KMS-11 (cell line): ENCODE measurements at regions not wholly inside any gene's neighbourhood (a gene's known extent, or its start where the extent isn't known, plus 50 kb on each side); places are given as distances from the start of the nearest gene placed in this dataset.

Source experiments
- H2AFZ ChIP-seq: fragments of 200-600 bp; sonication (generic); 2 replicates; pipeline ENCODE4 v1.6.1; 2016; ENCODE audit warnings: antibody characterized with exemption, mixed run types, low read depth
- H3K27ac ChIP-seq: fragments of 200-600 bp; sonication (generic); 2 replicates; pipeline ENCODE4 v1.6.1; 2016; ENCODE audit warnings: mild to moderate bottlenecking, mixed run types
- H3K27me3 ChIP-seq: fragments of 200-600 bp; sonication (generic); 2 replicates; pipeline ENCODE4 v1.6.1; 2017; ENCODE audit warnings: mild to moderate bottlenecking, low read depth, mixed run types, moderate library complexity; ENCODE audit not compliant: insufficient read depth
- H3K36me3 ChIP-seq: fragments of 200-600 bp; sonication (generic); 2 replicates; pipeline ENCODE4 v1.6.1; 2017; ENCODE audit warnings: mild to moderate bottlenecking, mixed run types; ENCODE audit not compliant: insufficient read depth
- H3K4me1 ChIP-seq: fragments of 200-600 bp; sonication (generic); 2 replicates; pipeline ENCODE4 v1.6.1; 2016; ENCODE audit warnings: mild to moderate bottlenecking, low read depth, mixed run types; ENCODE audit not compliant: poor library complexity, severe bottlenecking
- H3K4me2 ChIP-seq: fragments of 200-600 bp; sonication (generic); 2 replicates; pipeline ENCODE4 v1.7.0; 2016; ENCODE audit warnings: mild to moderate bottlenecking, mixed run types
- H3K4me3 ChIP-seq: fragments of 200-600 bp; sonication (generic); IDR thresholded peaks from 2 replicates; pipeline ENCODE4 v1.6.1; 2017; ENCODE audit warnings: low read depth, low read length, mixed read lengths; ENCODE audit not compliant: insufficient read depth
- H3K79me2 ChIP-seq: fragments of 200-600 bp; sonication (generic); 2 replicates; pipeline ENCODE4 v1.6.1; 2016; ENCODE audit warnings: low read depth, mixed run types; ENCODE audit not compliant: insufficient read depth
- H3K9ac ChIP-seq: fragments of 200-600 bp; sonication (generic); 2 replicates; pipeline ENCODE4 v1.6.1; 2016; ENCODE audit warnings: mild to moderate bottlenecking, mixed run types
- H4K20me1 ChIP-seq: fragments of 200-600 bp; sonication (generic); 2 replicates; pipeline ENCODE4 v1.6.1; 2016; ENCODE audit warnings: mild to moderate bottlenecking, mixed run types; ENCODE audit not compliant: insufficient read depth
- CTCF ChIP-seq: fragments of 200-600 bp; sonication (generic); conservative IDR thresholded peaks from 2 replicates; pipeline ENCODE4 v1.6.1; 2017; ENCODE audit warnings: low read depth, mild to moderate bottlenecking, antibody characterized with exemption, low read length, moderate library complexity, mixed read lengths

GRCh38 chr6:93713974-93714373, 294.6 kb upstream of the EPHA7 start:
- H4K20me1 ChIP-seq: no peaks in the 10 kb centered on the region
- no peak overlapping the region for H2AFZ ChIP-seq
- no peak overlapping the region for H3K4me3 ChIP-seq
- no peak overlapping the region for H3K27ac ChIP-seq
- no peak overlapping the region for H3K9ac ChIP-seq
- no peak overlapping the region for H3K4me2 ChIP-seq
- TF ChIP-seq CTCF: no peak
- no peaks in the 10 kb centered on the region for H3K79me2 ChIP-seq
- no peaks in the 10 kb centered on the region for H3K27me3 ChIP-seq
- no peaks in the 10 kb centered on the region for H3K36me3 ChIP-seq
- no peaks in the 10 kb centered on the region for H3K4me1 ChIP-seq

GRCh38 chr6:93703431-93703830, 284.1 kb upstream of the EPHA7 start:
- no peak overlapping the region for H2AFZ ChIP-seq
- H3K27ac ChIP-seq: no peak overlapping the region
- H3K36me3 ChIP-seq: no peaks in the 10 kb centered on the region
- TF ChIP-seq CTCF: no peak
- no peak overlapping the region for H3K4me2 ChIP-seq
- no peaks in the 10 kb centered on the region for H4K20me1 ChIP-seq
- H3K27me3 ChIP-seq: no peaks in the 10 kb centered on the region
- H3K4me1 ChIP-seq: no peaks in the 10 kb centered on the region
- no peak overlapping the region for H3K9ac ChIP-seq
- H3K79me2 ChIP-seq: no peaks in the 10 kb centered on the region
- H3K4me3 ChIP-seq: no peak overlapping the region

DNA sequence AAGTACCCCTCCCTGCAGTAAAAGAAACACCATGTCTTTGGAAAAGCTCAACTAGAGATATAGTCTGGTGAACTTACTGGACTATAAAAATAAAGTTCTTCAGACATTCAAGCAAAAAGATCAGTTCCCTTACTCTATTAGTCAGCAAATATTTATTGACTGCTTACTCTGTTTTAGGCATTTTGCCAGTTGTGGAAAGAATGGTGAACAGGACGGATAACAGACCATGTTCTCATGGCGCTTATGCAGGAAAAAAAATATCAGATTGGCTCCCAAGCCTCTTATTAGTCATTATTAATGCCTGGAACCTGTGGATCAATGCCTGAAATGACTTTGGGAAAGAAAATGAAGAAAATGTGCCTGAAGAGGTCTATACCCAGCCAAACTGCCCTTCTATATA, 282.2 kb upstream of the EPHA7 start:
- H2AFZ ChIP-seq: no peak overlapping the region
- H3K27me3 ChIP-seq: no peaks in the 10 kb centered on the region
- H3K4me2 ChIP-seq: no peak overlapping the region
- no peaks in the 10 kb centered on the region for H4K20me1 ChIP-seq
- no peak overlapping the region for H3K27ac ChIP-seq
- H3K36me3 ChIP-seq: no peaks in the 10 kb centered on the region
- no peak for TF ChIP-seq CTCF
- no peaks in the 10 kb centered on the region for H3K4me1 ChIP-seq
- no peak overlapping the region for H3K9ac ChIP-seq
- no peak overlapping the region for H3K4me3 ChIP-seq
- no peaks in the 10 kb centered on the region for H3K79me2 ChIP-seq

- no peaks in the 10 kb centered on the region for H3K36me3 ChIP-seq
- no peaks in the 10 kb centered on the region for H3K27me3 ChIP-seq
- H3K4me3 ChIP-seq: no peak overlapping the region
- H4K20me1 ChIP-seq: no peaks in the 10 kb centered on the region
- no peaks in the 10 kb centered on the region for H3K79me2 ChIP-seq
- no peak overlapping the region for H3K9ac ChIP-seq
- H3K4me1 ChIP-seq: no peaks in the 10 kb centered on the region
- no peak overlapping the region for H3K4me2 ChIP-seq
- no peak overlapping the region for H2AFZ ChIP-seq
- TF ChIP-seq CTCF: no peak
- H3K27ac ChIP-seq: no peak overlapping the region
Observed at GRCh38 chr6:93685494-93685893, 266.1 kb upstream of the EPHA7 start.

DNA sequence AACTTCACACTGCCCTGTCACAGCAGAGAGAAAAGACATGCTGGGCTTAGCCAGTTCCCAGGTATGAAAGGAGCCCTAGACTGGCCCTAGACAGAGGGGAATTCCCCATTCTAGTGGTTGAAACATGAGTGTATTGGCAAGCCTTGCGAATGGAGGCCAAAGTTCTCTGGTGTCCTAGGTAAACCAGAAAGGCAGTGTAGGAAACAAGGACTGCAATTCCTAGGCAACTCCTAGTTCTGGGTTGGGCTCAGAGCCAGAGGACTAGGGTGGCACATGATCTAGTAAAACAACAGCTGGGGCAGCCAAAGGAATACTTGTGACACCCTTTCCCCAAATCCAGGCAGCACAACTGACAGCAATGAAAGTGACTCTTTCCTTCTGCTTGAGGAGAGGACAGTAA, 265.0 kb upstream of the EPHA7 start:
- TF ChIP-seq CTCF: no peak
- Histone ChIP-seq H4K20me1 (no peaks in the 10 kb centered on the region), H3K27me3 (no peaks in the 10 kb centered on the region), H3K27ac (no peak overlapping the region), H3K36me3 (no peaks in the 10 kb centered on the region), H3K4me1 (no peaks in the 10 kb centered on the region), H3K4me2 (no peak overlapping the region), H3K9ac (no peak overlapping the region), H3K79me2 (no peaks in the 10 kb centered on the region), H2AFZ (no peak overlapping the region), H3K4me3 (no peak overlapping the region)
